HEK293 (cell line): ENCODE measurements at regions not wholly inside any gene's neighbourhood (a gene's known extent, or its start where the extent isn't known, plus 50 kb on each side); places are given as distances from the start of the nearest gene placed in this dataset.

Experiments
- CTCF ChIA-PET: fragments of 350-600 bp; formaldehyde crosslinking; extraction: SDS; loops from one replicate; lab custom pipeline; 2021; ENCODE audit warnings: antibody characterized with exemption; lab: Yijun Ruan, JAX
- POLR2A ChIA-PET: fragments of 300-600 bp; formaldehyde crosslinking; extraction: SDS; loops from one replicate; lab custom pipeline; 2020; ENCODE audit warnings: antibody characterized with exemption, inconsistent platforms; lab: Yijun Ruan, JAX
- H3K27ac ChIP-seq: fragments of 200-500 bp; sonication (Bioruptor generic); 2 replicates; pipeline ENCODE4 v1.5.1; 2014; ENCODE audit warnings: low read depth, low read length, control low read depth, inconsistent platforms; ENCODE audit errors: extremely low read depth
- H3K36me3 ChIP-seq, 2 experiments: fragments of 200-500 bp in 1 of 2; sonication (Bioruptor generic) in 1 of 2; 1 replicate in 1 of 2; 2 replicates in 1 of 2; pipeline ENCODE4 v1.5.1; 2014 to 2017; ENCODE audit warnings: inconsistent platforms in 2 of 2, low read length in 2 of 2; ENCODE audit not compliant: control insufficient read depth in 2 of 2, insufficient read depth in 1 of 2
- H3K4me1 ChIP-seq: fragments of 200-500 bp; sonication (Bioruptor generic); 2 replicates; pipeline ENCODE4 v1.5.1; 2014; ENCODE audit warnings: mild to moderate bottlenecking, low read length, inconsistent platforms; ENCODE audit not compliant: control insufficient read depth, insufficient read depth
- H3K4me3 ChIP-seq: 2 replicates; pipeline ENCODE4 v1.5.1; 2011; ENCODE audit warnings: low read depth, mild to moderate bottlenecking, control low read depth, low read length, moderate library complexity
- H3K9me3 ChIP-seq: fragments of 200-500 bp; sonication (Bioruptor generic); 2 replicates; pipeline ENCODE4 v1.5.1; 2014; ENCODE audit warnings: low read depth, low read length, inconsistent platforms; ENCODE audit not compliant: control insufficient read depth, insufficient read depth
- ATF2 ChIP-seq: fragments of 450-650 bp; formaldehyde crosslinking; IDR thresholded peaks from 2 replicates; pipeline ENCODE4 v1.5.1; 2016; ENCODE audit warnings: missing biosample characterization, missing genetic modification characterization, low read depth
- BCL11A ChIP-seq: fragments of 450-650 bp; formaldehyde crosslinking; IDR thresholded peaks from 2 replicates; pipeline ENCODE4 v1.5.1; 2016; ENCODE audit warnings: low read depth, missing biosample characterization, missing genetic modification characterization
- HOXD13 ChIP-seq: sonication (generic); formaldehyde crosslinking; IDR thresholded peaks from 2 replicates; pipeline ENCODE4 v1.8.0; 2022; ENCODE audit warnings: missing genetic modification reagents, borderline replicate concordance
- KLF7 ChIP-seq: fragments of 450-650 bp; formaldehyde crosslinking; IDR thresholded peaks from 2 replicates; pipeline ENCODE4 v1.5.1; 2016; ENCODE audit warnings: missing biosample characterization, missing genetic modification characterization, borderline replicate concordance
- PRDM6 ChIP-seq: fragments of 450-650 bp; formaldehyde crosslinking; IDR thresholded peaks from 2 replicates; pipeline ENCODE4 v1.5.1; 2017; ENCODE audit warnings: missing biosample characterization, missing genetic modification characterization
- SCRT2 ChIP-seq: fragments of 450-650 bp; formaldehyde crosslinking; IDR thresholded peaks from 2 replicates; pipeline ENCODE4 v1.5.1; 2016; ENCODE audit warnings: missing biosample characterization, missing genetic modification characterization
- ZBTB20 ChIP-seq: fragments of 450-650 bp; formaldehyde crosslinking; IDR thresholded peaks from 2 replicates; pipeline ENCODE4 v1.5.1; 2016; ENCODE audit warnings: missing biosample characterization, missing genetic modification characterization
- ZFHX2 ChIP-seq: fragments of 450-650 bp; formaldehyde crosslinking; conservative IDR thresholded peaks from 2 replicates; pipeline ENCODE4 v1.5.1; 2016; ENCODE audit warnings: missing biosample characterization, missing genetic modification characterization
- ZNF146 ChIP-seq: fragments of 450-650 bp; formaldehyde crosslinking; IDR thresholded peaks from 2 replicates; pipeline ENCODE4 v1.5.1; 2016; ENCODE audit warnings: missing biosample characterization, missing genetic modification characterization
- ZNF169 ChIP-seq: fragments of 450-650 bp; formaldehyde crosslinking; IDR thresholded peaks from 2 replicates; pipeline ENCODE4 v1.5.1; 2016; ENCODE audit warnings: missing biosample characterization, missing genetic modification characterization
- ZNF202 ChIP-seq: fragments of 450-650 bp; formaldehyde crosslinking; IDR thresholded peaks from 2 replicates; pipeline ENCODE4 v1.5.1; 2016; ENCODE audit warnings: missing biosample characterization, missing genetic modification characterization, borderline replicate concordance
- ZNF280D ChIP-seq: fragments of 450-650 bp; formaldehyde crosslinking; IDR thresholded peaks from 2 replicates; pipeline ENCODE4 v1.5.1; 2016; ENCODE audit warnings: missing biosample characterization, missing genetic modification characterization
- ZNF324 ChIP-seq: fragments of 450-650 bp; formaldehyde crosslinking; IDR thresholded peaks from 2 replicates; pipeline ENCODE4 v1.5.1; 2016; ENCODE audit warnings: missing biosample characterization, missing genetic modification characterization
- ZNF416 ChIP-seq: fragments of 450-650 bp; formaldehyde crosslinking; IDR thresholded peaks from 2 replicates; pipeline ENCODE4 v1.5.1; 2016; ENCODE audit warnings: missing biosample characterization, missing genetic modification characterization
- ZNF423 ChIP-seq: fragments of 450-650 bp; formaldehyde crosslinking; IDR thresholded peaks from 2 replicates; pipeline ENCODE4 v1.5.1; 2016; ENCODE audit warnings: missing biosample characterization, missing genetic modification characterization
- ZNF530 ChIP-seq: fragments of 450-650 bp; formaldehyde crosslinking; IDR thresholded peaks from 2 replicates; pipeline ENCODE4 v1.5.1; 2016; ENCODE audit warnings: low read depth, missing biosample characterization, missing genetic modification characterization
- ZNF610 ChIP-seq: fragments of 450-650 bp; formaldehyde crosslinking; IDR thresholded peaks from 2 replicates; pipeline ENCODE4 v1.5.1; 2016; ENCODE audit warnings: missing biosample characterization, missing genetic modification characterization, borderline replicate concordance
- ZNF660 ChIP-seq: fragments of 450-650 bp; IDR thresholded peaks from 2 replicates; pipeline ENCODE4 v1.5.1; 2018; ENCODE audit warnings: missing biosample characterization, mild to moderate bottlenecking, missing genetic modification characterization
- ZNF677 ChIP-seq: fragments of 450-650 bp; IDR thresholded peaks from 2 replicates; pipeline ENCODE4 v1.5.0; 2018; ENCODE audit warnings: missing biosample characterization, mild to moderate bottlenecking, missing genetic modification characterization, moderate library complexity
- ZNF704 ChIP-seq: fragments of 450-650 bp; formaldehyde crosslinking; IDR thresholded peaks from 2 replicates; pipeline ENCODE4 v1.5.1; 2016; ENCODE audit warnings: missing biosample characterization, missing genetic modification characterization
- ZNF792 ChIP-seq: fragments of 450-650 bp; formaldehyde crosslinking; IDR thresholded peaks from 2 replicates; pipeline ENCODE4 v1.5.1; 2016; ENCODE audit warnings: missing biosample characterization, missing genetic modification characterization
- ZSCAN23 ChIP-seq: fragments of 450-650 bp; formaldehyde crosslinking; IDR thresholded peaks from 2 replicates; pipeline ENCODE4 v1.5.1; 2016; ENCODE audit warnings: missing biosample characterization, missing genetic modification characterization

- TF ChIP-seq ZNF280D (tag by site-specific recombination), result no peak
- TF ChIP-seq, all 188 proteins: peak for 5
Observed at GRCh38 chr11:116691771-116692177, 81.0 kb downstream of the BUD13 start (continued).

- POLR2A ChIA-PET, result no interaction called here
- no peaks in the 10 kb centered on the region for H3K36me3 ChIP-seq
- no peak for TF ChIP-seq ZNF792 (tag by site-specific recombination)
- TF ChIP-seq ZNF660, result no peak
- no peak for TF ChIP-seq ZFHX2 (tag by site-specific recombination)
- TF ChIP-seq ZSCAN23 (tag by site-specific recombination), result no peak
- no peak for TF ChIP-seq SCRT2 (tag by site-specific recombination)
- TF ChIP-seq ZNF423 (tag by site-specific recombination), result no peak
- no peak for TF ChIP-seq HOXD13 (CRISPR knock-in tag)
- TF ChIP-seq KLF7 (tag by site-specific recombination), result no peak
- TF ChIP-seq ZNF169 (tag by site-specific recombination), result no peak
- no peak for TF ChIP-seq ZNF324 (tag by site-specific recombination)
- no peak for TF ChIP-seq BCL11A (tag by site-specific recombination)
- no peak for TF ChIP-seq ZNF610 (tag by site-specific recombination)
- no peak for TF ChIP-seq ATF2
- no peak for TF ChIP-seq PRDM6 (tag by site-specific recombination)
- no peak for TF ChIP-seq ZNF530 (tag by site-specific recombination)
- TF ChIP-seq ZNF416 (tag by site-specific recombination), result no peak
- TF ChIP-seq, all 188 proteins: peak for 0
- CTCF ChIA-PET, result interaction anchor here (0.6 to 2.2 kb wide), 18 partner anchors 7 to 1952 kb away, joined by 3 to 19 read pairs (median 5); no protein-coding TSS in a partner anchor
- Histone ChIP-seq H3K4me1 (no peaks in the 10 kb centered on the region), H3K9me3 (no peaks in the 10 kb centered on the region), H3K27ac (no peak overlapping the region), H3K4me3 (no peak overlapping the region)
Observed at GRCh38 chr11:116690611-116691010, 82.2 kb downstream of the BUD13 start.

GRCh38 chr11:116689413-116690127, 83.2 kb downstream of the BUD13 start:
- Histone ChIP-seq H3K4me3 (no peak overlapping the region), H3K9me3 (no peaks in the 10 kb centered on the region), H3K4me1 (no peaks in the 10 kb centered on the region), H3K36me3 (no peaks in the 10 kb centered on the region), H3K27ac (no peak overlapping the region)
- peak; percentile 55 for TF ChIP-seq SCRT2 (tag by site-specific recombination)
- no peak for TF ChIP-seq ZBTB20 (tag by site-specific recombination)
- TF ChIP-seq ZNF202 (tag by site-specific recombination), result no peak
- no peak for TF ChIP-seq ZNF704 (tag by site-specific recombination)
- no peak for TF ChIP-seq ZNF146 (tag by site-specific recombination)
- TF ChIP-seq ZNF677 (tag by site-specific recombination), result no peak
- POLR2A ChIA-PET, result no interaction called here
- CTCF ChIA-PET, result interaction anchor here (0.7 to 0.9 kb wide), 2 partner anchors 235 to 1951 kb away, joined by 3 to 5 read pairs; no protein-coding TSS in a partner anchor
